Heart right ventricle (tissue), 16 donors: ENCODE measurements at regions not wholly inside any gene's neighbourhood (a gene's known extent, or its start where the extent isn't known, plus 50 kb on each side); places are given as distances from the start of the nearest gene placed in this dataset.

Experiments
- ATAC-seq, 8 donors: fragments of 200-7000 bp; cut with Tn5 transposase; one replicate each; pipeline ENCODE4 v1.9.1; 2020; ENCODE audit warnings: mild to moderate bottlenecking in 8 of 8, moderate library complexity in 8 of 8, moderate number of reproducible peaks in 1 of 8
- DNase-seq, 2 donors: peaks; one replicate each; pipeline ENCODE4 v3.0.0-alpha.2; 2020
- H3K27ac ChIP-seq, 10 donors: fragments of 200-600 bp; sonication (generic) in 2 of 10; one replicate each; pipeline versions ENCODE4 v1.5.0 to v1.8.0; 2020 to 2022; ENCODE audit warnings: mild to moderate bottlenecking in 3 of 10
- H3K27me3 ChIP-seq, 7 donors: fragments of 200-600 bp; one replicate each; pipeline ENCODE4 v1.8.0; 2021 to 2022; ENCODE audit warnings: mild to moderate bottlenecking in 2 of 7
- H3K36me3 ChIP-seq, 9 donors: fragments of 200-600 bp; sonication (generic) in 1 of 9; one replicate each; pipeline versions ENCODE4 v1.5.0 to v1.8.0; 2020 to 2022; ENCODE audit warnings: mild to moderate bottlenecking in 2 of 9
- H3K4me1 ChIP-seq, 9 donors: fragments of 200-600 bp; sonication (generic) in 1 of 9; one replicate each; pipeline versions ENCODE4 v1.5.0 to v1.8.0; 2020 to 2022; ENCODE audit warnings: mild to moderate bottlenecking in 4 of 9
- H3K4me3 ChIP-seq, 10 donors: fragments of 200-600 bp; sonication (generic) in 2 of 10; one replicate each; pipeline versions ENCODE4 v1.5.0 to v1.8.0; 2020 to 2022; ENCODE audit warnings: mild to moderate bottlenecking in 7 of 10, moderate library complexity in 2 of 10
- H3K9me3 ChIP-seq, 11 donors: fragments of 200-600 bp in 10 of 11; sonication (generic) in 2 of 11; one replicate each; pipeline versions ENCODE4 v1.5.0 to v1.8.0; 2013 to 2022; ENCODE audit warnings: mild to moderate bottlenecking in 2 of 11, control low read depth in 1 of 11, moderate library complexity in 1 of 11
- WGBS, 2 donors: extraction: QIAGEN DNeasy Blood & Tissue Kit; methylation state at CpG; one replicate each; pipeline ENCODE4 v1.1.7; 2013; ENCODE audit warnings: inconsistent platforms in 1 of 2; 5-methylcytosine and 5-hydroxymethylcytosine counted together
- intact Hi-C, 10 donors: fragments of 100-400 bp; cut with DNase I; formaldehyde crosslinking; loops; one replicate each; pipeline versions ENCODE4 v1.11.1 to v1.14.2; 2022
- TF ChIP-seq, protein P1 (sequence below), 9 donors: fragments of 200-600 bp; sonication (generic) in 2 of 9; IDR thresholded peaks; one replicate each; pipeline versions ENCODE4 v1.5.0 to v1.8.0; 2021 to 2022; ENCODE audit warnings: antibody characterized with exemption in 9 of 9, mild to moderate bottlenecking in 5 of 9, moderate library complexity in 1 of 9
- donor health status: Arrhythmogenic right ventricular cardiomyopathy.
- donor health status: ischemic (EF 13 %, LVEDD 7.1; RV severe dilation, severe dysfunction).
- donor health status: healthy with polysubstance abuse.
- donor health status: DM: no; HTN: yes; CAD: no.
- donor health status: DM: no; HTN: no; CAD: no.
- donor health status: ischemic (EF 25% LVEDD 6.9; RV normal size, moderate dysfunction).
- donor health status: ischemic (EF 25% LVEDD 5.7; RV mildly dilated, moderate dysfunction).
- donor health status: healthy.
- donor health status: DM: yes; HTN: yes; CAD: no.
- donor health status: Ischemic cardiomyopathy.
- donor health status: ischemic (EF 35%, LVEDD 5.7; RV mildly dilated, moderate dysfunction).
- donor health status: nonischemic (EF 11% LVEDD 7.7; RV severe dilation, severe dysfunction).
- donor health status: DM: yes; HTN: yes; CAD: no.
- donor health status: PGD.
- donor health status: ischemic (EF 29% LVEDD 5.4; RV normal size, mild dysfunction).
- donor health status: nonischemic (EF 23%, LVEDD 6.1; RV moderate dilation, normal function).

GRCh38 chr18:38032516-38032915, 466.9 kb upstream of the CELF4 start:
- ATAC-seq (no peak), DNase-seq (no peak)
- TF ChIP-seq, protein P1, sequence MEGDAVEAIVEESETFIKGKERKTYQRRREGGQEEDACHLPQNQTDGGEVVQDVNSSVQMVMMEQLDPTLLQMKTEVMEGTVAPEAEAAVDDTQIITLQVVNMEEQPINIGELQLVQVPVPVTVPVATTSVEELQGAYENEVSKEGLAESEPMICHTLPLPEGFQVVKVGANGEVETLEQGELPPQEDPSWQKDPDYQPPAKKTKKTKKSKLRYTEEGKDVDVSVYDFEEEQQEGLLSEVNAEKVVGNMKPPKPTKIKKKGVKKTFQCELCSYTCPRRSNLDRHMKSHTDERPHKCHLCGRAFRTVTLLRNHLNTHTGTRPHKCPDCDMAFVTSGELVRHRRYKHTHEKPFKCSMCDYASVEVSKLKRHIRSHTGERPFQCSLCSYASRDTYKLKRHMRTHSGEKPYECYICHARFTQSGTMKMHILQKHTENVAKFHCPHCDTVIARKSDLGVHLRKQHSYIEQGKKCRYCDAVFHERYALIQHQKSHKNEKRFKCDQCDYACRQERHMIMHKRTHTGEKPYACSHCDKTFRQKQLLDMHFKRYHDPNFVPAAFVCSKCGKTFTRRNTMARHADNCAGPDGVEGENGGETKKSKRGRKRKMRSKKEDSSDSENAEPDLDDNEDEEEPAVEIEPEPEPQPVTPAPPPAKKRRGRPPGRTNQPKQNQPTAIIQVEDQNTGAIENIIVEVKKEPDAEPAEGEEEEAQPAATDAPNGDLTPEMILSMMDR (IDR thresholded peaks at IDR 0.05), result no peak
- no peaks in the 10 kb centered on the region for H3K4me1 ChIP-seq
- no peaks in the 10 kb centered on the region for H3K36me3 ChIP-seq
- H3K9me3 ChIP-seq, result no peaks in the 10 kb centered on the region
- no peak overlapping the region for H3K4me3 ChIP-seq
- H3K27ac ChIP-seq, result no peak overlapping the region
- intact Hi-C loops, result loop anchor here in 1 of 10 donors (2.0 kb wide), 1 partner anchor 22 kb away; no protein-coding TSS in a partner anchor
- H3K27me3 ChIP-seq, result peaks cover 0 to 3% (median 0%) of the 10 kb centered on the region in 7 donors

DNA sequence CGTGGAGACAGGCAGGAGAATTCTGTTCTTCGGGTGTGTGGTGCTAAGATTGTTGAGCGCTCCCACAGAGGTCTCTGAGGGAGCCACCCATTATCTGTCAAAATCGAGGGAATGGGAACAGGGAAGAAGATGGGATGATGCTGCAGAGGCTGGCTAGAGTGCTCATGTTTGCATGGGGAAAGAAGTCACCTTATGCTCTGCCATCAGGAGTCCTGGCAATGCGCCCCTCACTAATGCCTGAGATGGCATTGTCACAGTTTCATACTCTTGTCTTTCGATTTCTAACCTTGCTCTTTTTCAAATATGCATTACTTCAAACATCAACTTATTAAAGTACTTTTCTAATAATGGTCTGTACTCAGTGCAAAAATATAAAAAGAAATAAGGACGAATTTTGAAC, 463.3 kb upstream of the CELF4 start:
- TF ChIP-seq, protein P1 (IDR thresholded peaks at IDR 0.05), result no peak
- Histone ChIP-seq H3K36me3 (no peaks in the 10 kb centered on the region), H3K9me3 (no peaks in the 10 kb centered on the region), H3K4me3 (no peak overlapping the region), H3K4me1 (no peaks in the 10 kb centered on the region), H3K27ac (no peak overlapping the region), H3K27me3 (peaks cover 0 to 3% (median 0%) of the 10 kb centered on the region in 7 donors)
- 80 to 81% methylated on average over 7 of the region's 7 CpGs for whole genome bisulfite sequencing, 2 donors
- no peak for DNase-seq
- no peak for ATAC-seq
- intact Hi-C loops, result no loop called here

DNA sequence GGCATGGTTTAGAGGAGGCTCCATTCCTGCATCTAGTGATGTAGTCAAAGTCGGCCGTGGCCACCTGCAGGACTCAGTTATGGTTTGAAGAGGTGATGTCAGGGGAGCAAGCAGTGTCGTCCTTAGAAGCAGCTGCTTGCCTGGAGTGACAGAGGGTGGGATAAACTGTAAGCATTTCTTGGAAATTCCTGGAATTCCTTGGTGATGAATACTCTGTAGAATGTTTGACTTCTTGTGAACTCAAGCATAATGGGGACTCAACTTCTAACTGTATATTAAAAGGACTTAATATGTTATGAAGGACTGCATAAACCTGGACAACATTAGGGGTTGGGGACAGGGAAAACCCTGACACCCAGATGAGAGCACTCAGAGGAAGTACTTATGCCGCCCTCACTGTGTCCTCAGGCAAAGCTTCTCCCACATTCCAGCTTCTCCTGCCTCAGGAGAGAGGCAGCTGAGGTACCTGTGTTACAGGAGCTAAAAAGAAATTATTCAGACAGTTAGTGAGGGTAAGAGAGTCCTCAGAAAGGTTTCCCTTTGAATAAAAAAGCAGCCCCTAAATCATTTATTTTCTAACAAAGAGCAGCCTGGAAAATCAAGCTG, 459.9 kb upstream of the CELF4 start:
- H3K4me1 ChIP-seq, result no peaks in the 10 kb centered on the region
- intact Hi-C loops, result no loop called here
- H3K27ac ChIP-seq, result no peak overlapping the region
- no peaks in the 10 kb centered on the region for H3K36me3 ChIP-seq
- peaks cover 0 to 3% (median 0%) of the 10 kb centered on the region in 7 donors for H3K27me3 ChIP-seq
- TF ChIP-seq, protein P1 (IDR thresholded peaks at IDR 0.05), result no peak
- H3K9me3 ChIP-seq, result no peaks in the 10 kb centered on the region
- no peak for DNase-seq
- ATAC-seq, result no peak
- 51 to 52% methylated on average over 4 of the region's 4 CpGs for WGBS, 2 donors
- no peak overlapping the region for H3K4me3 ChIP-seq

GRCh38 chr18:38023871-38024270, 458.3 kb upstream of the CELF4 start:
- Histone ChIP-seq H3K4me1 (no peaks in the 10 kb centered on the region), H3K27me3 (peaks cover 0 to 3% (median 0%) of the 10 kb centered on the region in 7 donors), H3K27ac (no peak overlapping the region), H3K4me3 (no peak overlapping the region), H3K36me3 (no peaks in the 10 kb centered on the region), H3K9me3 (no peaks in the 10 kb centered on the region)
- TF ChIP-seq, protein P1 (IDR thresholded peaks at IDR 0.05), result no peak
- DNase-seq (no peak), ATAC-seq (no peak)
- 80 to 83% methylated on average over 2 of the region's 2 CpGs for WGBS, 2 donors
- intact Hi-C loops, result no loop called here
